HK-2 (cell line): ENCODE measurements at regions not wholly inside any gene's neighbourhood (a gene's known extent, or its start where the extent isn't known, plus 50 kb on each side); places are given as distances from the start of the nearest gene placed in this dataset.
"Not testable (repeated sequence)": the region's sequence is repeated elsewhere in the genome, so short reads cannot be mapped to it uniquely, and the experiment has no call there.

Source experiments
- DNase-seq: peaks from one replicate; pipeline ENCODE4 v3.0.0-alpha.2; 2018; ENCODE audit not compliant: unreplicated experiment

- DNase-seq = not testable (repeated sequence)
These were observed 134.7 kb downstream of the ARHGAP11B start for GRCh38 chr15:30760633-30761032.

DNA sequence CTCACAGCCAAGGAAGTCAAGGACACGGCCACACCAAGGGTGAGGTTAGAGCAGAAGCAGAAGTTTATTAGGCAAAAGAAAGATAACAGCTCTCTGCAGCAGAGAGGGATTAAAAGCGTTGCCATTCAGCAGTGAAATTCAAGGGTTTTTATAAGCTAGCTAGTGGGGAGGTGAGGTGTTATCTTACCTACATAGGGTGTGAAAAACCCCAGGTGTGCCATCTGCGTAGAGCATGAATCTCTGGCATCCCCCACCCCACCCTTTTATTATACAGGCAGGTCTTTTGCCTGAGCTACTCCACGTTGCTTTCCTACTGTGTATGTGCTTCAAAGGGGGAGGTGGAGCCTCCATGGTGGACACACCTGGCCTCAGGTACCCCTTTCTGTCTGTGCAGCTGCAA, 135.4 kb downstream of the ARHGAP11B start:
- DNase-seq = not testable (repeated sequence)

DNA sequence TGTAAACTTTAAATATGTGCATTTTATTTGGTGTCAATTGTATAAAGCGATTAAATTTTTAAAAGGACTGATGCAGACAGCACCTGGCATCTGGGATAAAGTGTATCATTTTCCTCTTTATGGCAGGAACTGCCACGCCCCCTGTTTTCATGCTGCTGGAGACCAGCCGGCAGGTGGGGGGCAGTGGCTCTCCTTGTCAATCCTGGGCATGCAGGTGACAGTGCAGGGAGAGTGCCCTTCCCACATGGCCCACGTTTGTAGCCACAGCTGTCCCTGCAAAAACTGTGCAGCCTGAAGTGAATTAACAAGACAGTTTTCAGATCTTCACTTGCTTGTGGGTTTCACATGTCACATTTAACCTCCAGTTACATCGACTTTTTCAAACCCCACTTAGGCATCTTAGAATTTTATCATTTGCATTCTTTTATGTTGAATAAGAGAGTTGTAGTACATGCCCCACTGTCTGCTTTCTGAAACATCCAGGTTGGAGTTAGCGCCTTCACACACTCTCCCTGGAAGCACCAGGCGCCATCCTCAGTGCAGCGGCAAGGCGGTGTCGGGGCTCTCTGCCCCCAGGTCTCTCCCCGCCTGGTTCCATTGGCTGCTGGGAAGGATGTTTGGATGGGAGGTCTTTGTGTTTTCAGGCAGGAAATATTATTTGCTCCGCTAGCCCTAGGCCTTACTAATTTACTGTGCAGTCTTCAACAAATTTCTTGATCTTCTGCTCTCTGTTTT, 134.2 kb upstream of the FAN1 start:
- not testable (repeated sequence) for DNase-seq

DNA sequence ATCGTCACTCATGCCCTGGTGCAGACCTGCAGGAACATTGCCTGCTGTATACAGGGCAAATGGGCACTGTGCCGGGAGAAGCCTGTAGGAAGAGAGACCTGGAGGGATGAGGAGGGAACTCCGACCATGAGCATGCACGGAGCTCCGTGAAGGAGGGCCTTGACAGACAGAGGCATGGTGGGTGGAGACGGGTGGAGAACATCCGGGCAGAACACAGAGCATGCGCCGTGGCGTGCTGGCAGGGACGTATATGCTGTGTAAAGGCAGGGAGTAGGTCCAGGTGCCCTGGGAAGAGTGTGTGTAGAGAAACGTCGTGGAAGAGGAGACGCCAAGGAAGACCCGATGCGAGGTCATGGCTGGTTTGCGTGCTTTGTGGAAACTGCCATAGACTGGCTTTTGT, 133.0 kb upstream of the FAN1 start:
- no peak for DNase-seq

GRCh38 chr15:30783019-30783418, 120.7 kb upstream of the FAN1 start:
- DNase-seq = no peak

DNA sequence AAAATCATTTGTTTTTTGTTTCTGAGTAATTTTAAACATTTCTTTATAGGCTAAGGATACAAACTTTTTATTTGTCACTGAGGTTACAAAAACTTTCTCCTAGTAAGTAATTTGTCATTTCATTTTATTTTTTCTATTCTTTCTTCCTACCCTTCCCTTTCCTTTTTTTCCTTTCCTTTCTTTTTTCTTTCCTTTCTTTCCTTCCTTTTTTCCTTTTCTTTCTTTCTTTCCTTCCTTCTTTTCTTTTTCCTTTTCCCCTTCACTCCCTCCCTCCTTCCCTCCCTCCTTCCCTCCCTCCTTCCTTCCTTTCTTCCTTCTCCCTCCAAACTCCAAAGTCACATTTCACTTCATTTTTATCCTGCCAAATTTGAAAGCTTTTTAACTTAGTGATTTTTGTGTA, 115.1 kb upstream of the FAN1 start:
- DNase-seq = no peak

GRCh38 chr15:30791239-30792175, 112.2 kb upstream of the FAN1 start:
- DNase-seq = no peak

DNA sequence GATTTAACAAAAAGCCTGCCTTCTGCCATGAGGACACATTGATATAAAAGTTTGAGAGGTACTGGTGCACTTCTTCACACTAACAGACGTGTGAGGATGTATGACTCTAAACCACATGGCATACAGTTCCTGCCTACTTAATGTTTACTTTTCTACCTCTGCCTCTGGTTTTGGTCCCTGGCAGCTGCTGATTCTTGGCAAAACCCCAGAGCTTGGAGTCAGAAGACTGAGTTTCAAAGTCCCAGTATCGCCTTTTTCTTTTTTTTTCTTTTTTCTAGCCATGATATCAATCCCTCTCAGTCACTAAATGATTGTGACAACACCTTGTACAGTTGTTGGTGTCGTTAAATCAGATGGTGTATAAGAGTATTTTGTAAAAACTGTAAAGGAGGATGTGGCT, 110.9 kb upstream of the FAN1 start:
- DNase-seq = not testable (repeated sequence)

GRCh38 chr15:30794388-30794787, 109.3 kb upstream of the FAN1 start:
- DNase-seq = no peak

DNA sequence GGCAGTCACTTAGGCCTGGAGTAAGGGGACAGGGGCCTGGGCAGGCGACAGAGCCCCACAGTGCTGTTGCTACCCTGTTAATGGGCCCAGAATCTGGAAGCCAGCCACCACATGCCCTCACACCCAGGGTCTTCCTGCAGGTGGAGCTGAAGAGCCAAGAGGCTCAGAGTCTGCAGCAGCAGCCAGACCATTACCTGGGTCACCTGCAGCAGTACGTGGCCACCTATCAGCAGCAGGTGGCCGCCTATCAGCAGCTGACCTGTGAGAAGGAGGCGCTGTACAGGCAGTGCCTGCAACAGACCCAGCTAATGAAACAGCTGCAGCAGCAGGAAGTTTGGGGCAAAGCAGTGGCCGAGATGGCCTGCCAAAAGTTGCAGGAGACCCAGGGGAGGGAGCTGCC, 104.2 kb upstream of the FAN1 start:
- not testable (repeated sequence) for DNase-seq

DNA sequence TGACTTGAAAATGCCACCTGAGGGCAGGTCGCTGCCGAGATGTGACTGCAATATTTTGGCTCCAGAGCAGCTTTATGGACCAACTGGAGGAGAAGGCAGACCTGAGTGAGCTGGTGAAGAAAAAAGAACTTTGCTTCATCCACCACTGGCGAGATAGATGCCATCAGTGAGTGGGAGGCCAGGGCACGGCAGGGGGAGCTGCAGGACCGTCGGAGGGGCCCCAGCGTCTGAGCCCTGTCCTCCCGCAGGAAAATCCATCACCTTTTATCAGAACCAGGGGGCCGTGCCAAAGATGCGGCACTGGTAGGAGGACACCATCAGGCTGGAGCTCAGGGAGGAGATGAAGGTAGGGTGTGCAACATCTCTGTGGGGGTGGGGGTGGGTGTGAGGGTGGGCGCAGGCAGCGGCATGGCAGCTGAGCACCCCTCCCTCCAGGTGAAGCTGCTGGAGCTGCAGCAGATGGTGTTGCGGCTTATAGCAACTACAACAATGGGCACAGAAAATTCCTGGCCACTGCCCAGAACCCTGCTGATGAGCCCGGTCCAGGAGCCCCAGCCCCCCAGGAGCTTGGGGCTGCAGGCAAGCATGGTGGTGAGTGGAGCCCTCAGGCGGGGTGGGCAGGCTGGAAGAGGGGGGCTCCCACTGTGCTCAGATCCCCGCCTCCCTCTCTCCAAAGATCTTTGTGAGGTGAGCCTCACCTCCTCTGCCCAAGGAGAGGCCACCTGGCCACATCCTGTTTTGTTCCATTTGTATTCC, 102.4 kb upstream of the FAN1 start:
- not testable (repeated sequence) for DNase-seq

GRCh38 chr15:30802001-30802400, 101.7 kb upstream of the FAN1 start:
- DNase-seq = not testable (repeated sequence)

DNA sequence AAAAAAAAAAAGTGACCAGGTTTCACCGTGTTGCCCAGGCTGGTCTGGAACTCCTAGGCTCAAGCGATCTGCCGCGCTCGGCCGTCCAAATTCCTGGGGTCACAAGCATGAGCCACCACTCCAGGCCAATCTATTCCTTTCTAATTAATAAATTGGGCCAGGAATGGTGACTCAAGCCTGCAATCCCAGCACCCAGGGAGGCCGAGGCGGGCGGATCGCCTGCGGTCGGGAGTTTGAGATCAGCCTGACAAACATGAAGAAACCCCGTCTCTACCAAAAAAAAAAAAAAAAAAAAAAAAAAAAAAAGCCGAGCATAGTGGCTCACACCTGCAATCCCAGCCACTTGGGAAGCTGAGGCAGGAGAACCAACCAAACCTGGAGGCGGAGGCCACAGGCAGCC, 100.0 kb upstream of the FAN1 start:
- not testable (repeated sequence) for DNase-seq

DNA sequence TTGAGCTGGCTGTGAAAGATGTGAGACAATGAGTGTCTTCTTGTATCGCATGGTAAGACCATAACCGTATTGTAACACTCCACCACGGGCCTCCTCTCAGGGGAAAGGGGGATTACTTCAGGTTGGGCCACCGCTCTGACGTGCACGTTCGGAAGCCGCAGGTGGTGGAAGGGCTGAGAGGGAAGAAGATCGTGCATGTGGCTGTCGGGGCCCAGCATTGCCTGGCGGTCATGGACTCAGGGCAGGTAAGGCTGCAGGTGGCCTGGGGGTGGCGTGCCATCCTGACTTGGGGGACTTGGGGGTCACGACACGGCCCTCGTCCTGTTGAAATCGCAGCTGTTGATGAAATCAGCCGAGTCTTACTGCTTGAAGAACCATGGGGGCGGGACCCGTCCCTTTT, 87.3 kb upstream of the FAN1 start:
- no peak for DNase-seq

DNA sequence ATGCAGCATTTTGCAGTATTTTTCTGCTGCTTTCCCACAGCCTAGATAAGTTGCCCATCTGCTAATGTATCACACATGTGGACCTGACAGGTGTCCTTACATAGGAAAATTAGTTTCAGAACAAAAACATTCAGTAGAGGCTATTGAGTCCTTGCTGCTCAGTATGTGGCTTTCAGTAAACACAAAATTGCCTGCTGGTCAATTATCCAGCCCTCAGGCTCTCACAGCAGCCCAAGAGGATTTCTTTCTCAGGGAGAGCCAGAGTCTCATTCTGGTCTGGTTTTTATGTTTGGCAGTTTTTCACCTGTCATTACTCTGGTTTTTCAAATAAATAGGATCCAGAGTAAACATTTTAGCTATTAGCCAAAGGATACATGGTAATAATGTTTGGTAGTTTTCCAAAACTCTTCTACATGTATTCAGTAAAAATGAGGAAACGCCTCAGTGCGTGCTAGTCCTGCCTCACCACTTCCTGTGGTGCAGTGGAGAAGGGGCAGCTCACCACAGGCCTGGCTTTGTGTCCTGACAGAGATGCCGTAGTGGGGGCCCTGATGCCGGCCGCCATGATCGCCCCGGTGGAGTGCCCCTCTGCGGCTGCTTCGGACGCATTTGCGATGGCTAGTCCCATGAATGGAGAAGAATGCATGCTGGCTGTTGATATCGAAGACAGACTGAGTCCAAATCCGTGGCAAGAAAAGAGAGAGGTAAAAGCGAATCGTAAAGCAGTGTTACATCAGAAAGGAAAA, 80.5 kb upstream of the FAN1 start:
- DNase-seq = not testable (repeated sequence)

DNA sequence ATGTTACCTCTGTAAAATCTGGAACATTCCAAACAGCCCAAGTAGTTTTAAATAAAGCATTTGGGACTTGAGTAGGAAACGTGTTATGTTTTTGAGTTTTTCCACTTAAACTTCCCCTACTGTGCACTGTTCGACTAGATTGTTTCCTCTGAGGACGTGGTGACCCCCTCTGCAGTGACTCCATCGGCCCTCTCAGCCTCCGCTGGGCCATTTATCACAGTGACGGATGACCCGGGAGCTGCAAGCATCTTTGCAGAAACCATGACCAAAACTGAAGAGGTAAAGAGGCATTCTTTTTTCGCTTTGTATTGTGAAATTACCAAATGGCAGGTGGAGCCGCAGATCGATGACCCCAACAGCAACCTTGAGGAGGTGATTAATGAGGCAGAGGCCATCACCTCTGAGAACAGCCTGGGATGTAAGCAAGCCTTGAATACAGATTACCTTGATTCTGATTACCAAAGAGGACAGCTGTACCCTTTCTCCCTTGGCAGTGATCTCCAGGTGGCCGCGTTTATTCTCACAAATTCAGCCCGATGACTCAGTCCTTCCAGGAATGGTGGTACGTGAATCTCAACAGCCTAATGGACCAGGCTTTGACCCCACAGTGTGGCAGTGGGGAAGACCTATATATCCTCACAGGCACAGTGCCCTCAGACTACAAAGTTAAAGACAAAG, 79.1 kb upstream of the FAN1 start:
- DNase-seq = no peak

DNA sequence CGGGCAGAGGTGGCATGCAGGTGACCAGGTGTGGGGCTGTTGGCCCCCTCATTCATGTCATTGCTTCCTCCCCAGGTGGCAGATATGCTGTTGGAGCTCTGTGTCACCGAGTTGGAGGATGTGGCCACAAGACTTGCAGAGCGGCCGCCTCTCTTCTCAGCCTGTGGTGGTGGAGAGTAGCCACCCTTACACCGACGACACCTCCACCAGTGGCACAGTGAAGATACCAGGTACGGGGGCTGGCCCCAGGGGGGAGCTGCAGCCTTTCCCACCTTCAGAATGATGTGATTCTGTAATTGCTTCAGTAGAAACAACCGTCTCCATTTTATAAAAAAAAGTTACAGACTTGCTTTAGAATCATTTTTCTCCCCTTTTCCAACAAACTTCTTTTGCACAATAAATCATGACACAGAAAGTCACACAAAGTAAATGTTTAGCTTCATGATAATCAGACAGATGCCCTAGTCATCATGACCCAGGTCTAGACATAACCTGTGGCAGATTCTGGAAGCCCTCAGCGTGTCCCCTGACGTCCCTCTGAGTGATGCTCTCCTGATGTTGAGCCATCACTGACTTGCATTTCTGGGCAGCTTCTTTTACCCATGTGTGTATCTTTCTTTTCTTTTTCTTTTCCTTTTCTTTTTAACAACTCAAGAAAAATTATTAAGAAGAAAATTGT, 76.0 kb upstream of the FAN1 start:
- no peak for DNase-seq

- DNase-seq = peak; percentile 23
These were observed 75.4 kb upstream of the FAN1 start for GRCh38 chr15:30828304-30828639.

DNA sequence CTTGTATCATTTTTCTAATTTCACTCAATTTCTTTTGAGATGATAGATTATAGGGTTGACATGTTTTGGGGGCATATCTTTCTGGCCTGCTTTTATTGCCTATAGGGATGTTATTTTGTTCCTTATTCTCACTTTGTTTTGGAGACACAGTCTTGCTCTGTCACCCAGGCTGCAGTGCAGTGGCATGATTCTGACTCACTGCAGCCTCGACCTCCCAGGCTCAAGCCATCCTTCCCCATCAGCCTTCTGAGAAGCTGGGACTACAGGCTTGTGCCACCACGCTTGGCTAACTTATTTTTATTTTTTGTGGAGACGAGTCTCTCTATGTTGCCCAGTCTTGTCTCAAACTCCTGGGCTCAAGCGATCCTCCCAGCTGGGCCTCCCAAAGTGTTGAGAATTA, 72.8 kb upstream of the FAN1 start:
- DNase-seq = no peak

GRCh38 chr15:30833379-30833778, 70.3 kb upstream of the FAN1 start:
- not testable (repeated sequence) for DNase-seq
